C4-2B (cell line): ENCODE measurements at regions not wholly inside any gene's neighbourhood (a gene's known extent, or its start where the extent isn't known, plus 50 kb on each side); places are given as distances from the start of the nearest gene placed in this dataset.

Source experiments
- H3K27ac ChIP-seq: fragments of 450-650 bp; 2 replicates; pipeline ENCODE4 v1.5.1; 2017
- CTCF ChIP-seq: fragments of 450-650 bp; conservative IDR thresholded peaks from 2 replicates; pipeline ENCODE4 v1.5.1; 2017; ENCODE audit warnings: mild to moderate bottlenecking
- ZFX ChIP-seq: fragments of 450-650 bp; IDR thresholded peaks from 2 replicates; pipeline ENCODE4 v1.6.1; 2017

GRCh38 chr1:178621822-178622221 is 103.2 kb upstream of the RALGPS2 start:
- TF ChIP-seq CTCF (no peak), ZFX (no peak)
- no peak overlapping the region for H3K27ac ChIP-seq

GRCh38 chr1:178625695-178626094 is 99.3 kb upstream of the RALGPS2 start:
- H3K27ac ChIP-seq: no peak overlapping the region
- TF ChIP-seq ZFX (no peak), CTCF (no peak)

DNA sequence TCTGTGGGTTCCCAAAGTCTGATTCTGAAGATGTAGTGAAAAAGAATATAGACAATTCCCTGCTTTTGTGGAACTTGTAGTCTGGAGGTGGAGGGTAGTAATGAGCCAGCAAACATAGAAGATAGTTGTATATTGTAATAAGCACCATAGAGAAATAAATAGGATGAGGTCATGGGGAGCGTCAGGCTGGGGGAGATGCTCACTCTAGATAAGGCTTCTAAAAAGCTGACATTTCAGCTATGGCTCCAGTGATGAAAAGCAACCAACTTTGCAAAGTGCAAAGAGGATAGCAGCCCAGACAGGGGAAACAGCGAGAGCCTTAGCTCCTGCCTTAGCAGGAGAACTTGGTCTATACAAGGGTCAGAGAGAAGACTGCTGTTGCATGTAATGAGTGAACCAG is 98.0 kb upstream of the RALGPS2 start:
- no peak overlapping the region for H3K27ac ChIP-seq
- TF ChIP-seq CTCF (no peak), ZFX (no peak)

- H3K27ac ChIP-seq: no peak overlapping the region
- TF ChIP-seq ZFX (no peak), CTCF (no peak)
Measured at GRCh38 chr1:178628637-178629251, 96.3 kb upstream of the RALGPS2 start.

GRCh38 chr1:178629252-178630154 is 95.5 kb upstream of the RALGPS2 start:
- no peak overlapping the region for H3K27ac ChIP-seq
- TF ChIP-seq CTCF (no peak), ZFX (no peak)

DNA sequence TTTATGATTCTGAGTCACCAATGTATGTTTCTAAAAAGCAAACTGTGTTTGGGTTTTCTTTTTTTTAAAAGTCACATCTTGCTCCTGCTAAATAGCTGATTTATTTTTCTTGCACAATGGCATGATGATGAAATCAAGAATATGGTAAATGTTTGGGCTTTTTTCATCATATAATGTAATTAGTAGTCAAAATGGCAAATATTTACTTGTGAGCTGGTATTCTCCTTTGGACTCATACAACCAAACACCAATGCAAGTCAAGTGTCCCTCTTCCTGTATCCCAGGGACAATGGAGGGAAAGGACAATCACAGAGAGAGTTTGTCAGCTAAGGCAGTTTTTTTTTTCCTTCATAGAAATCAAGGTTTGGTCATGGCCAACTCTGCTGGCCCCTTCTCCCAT is 94.6 kb upstream of the RALGPS2 start:
- no peak overlapping the region for H3K27ac ChIP-seq
- TF ChIP-seq ZFX: no peak
- no peak for TF ChIP-seq CTCF

- H3K27ac ChIP-seq: no peak overlapping the region
- no peak for TF ChIP-seq CTCF
- TF ChIP-seq ZFX: no peak
Measured at GRCh38 chr1:178632653-178633052, 92.4 kb upstream of the RALGPS2 start.
